GM21619 (cell line): ENCODE measurements at regions not wholly inside any gene's neighbourhood (a gene's known extent, or its start where the extent isn't known, plus 50 kb on each side); places are given as distances from the start of the nearest gene placed in this dataset.
"Not testable (repeated sequence)": the region's sequence is repeated elsewhere in the genome, so short reads cannot be mapped to it uniquely, and the experiment has no call there.

Source experiments
- ATAC-seq: cut with Tn5 transposase; IDR thresholded peaks from one replicate; pipeline ENCODE4 v1.9.1; 2021; ENCODE audit not compliant: unreplicated experiment

DNA sequence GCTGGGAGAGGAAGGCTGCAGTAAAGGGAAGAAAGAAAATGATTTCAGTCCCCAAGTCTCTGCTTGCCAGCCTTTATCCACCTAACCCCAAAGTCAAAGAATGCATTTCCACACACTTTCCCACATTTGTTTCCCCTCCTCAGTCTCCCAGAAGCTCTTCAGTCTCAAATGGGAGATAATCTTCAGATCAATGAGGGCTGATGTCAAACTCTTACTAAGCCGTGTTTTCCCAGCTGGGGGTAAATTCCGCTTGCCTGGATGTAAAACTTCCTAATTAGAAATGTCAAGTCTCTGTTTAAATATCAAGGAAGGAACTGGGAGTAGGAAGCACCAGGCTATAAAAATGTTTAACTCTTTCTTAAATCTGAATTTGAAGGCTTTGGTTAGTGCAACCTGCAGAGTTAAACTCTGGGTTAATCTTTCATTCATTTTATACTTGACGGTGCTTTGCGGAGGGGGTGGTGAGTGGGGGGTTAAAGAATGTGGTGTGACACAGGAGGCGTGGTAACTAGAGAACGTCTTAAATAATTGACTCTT, 601.4 kb upstream of the ACTRT1 start:
- no peak for ATAC-seq

- no peak for ATAC-seq
These were observed 598.1 kb upstream of the ACTRT1 start for GRCh38 chrX:128650326-128650725.

GRCh38 chrX:128634754-128635153, 582.6 kb upstream of the ACTRT1 start:
- ATAC-seq, result no peak

DNA sequence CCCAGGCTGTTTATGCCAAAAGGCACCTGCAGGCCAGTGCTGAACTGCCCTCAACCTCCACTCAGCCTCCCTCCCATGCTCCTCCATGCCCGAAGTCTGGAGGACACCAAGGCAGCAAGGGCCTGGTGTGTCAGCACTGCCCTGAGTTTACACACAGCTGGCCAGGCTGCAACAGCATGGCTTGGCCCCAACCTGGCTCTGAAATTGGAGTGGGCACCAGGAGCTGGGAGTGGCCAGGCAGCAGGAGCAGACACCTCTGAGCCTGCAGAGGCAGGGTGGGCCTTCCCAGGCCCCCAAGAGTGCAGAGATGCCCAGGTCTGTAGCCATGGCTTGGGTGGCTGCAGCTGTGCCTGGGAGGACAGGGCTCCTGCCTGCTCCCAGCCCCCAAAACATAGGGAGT, 571.2 kb upstream of the ACTRT1 start:
- ATAC-seq, result no peak

DNA sequence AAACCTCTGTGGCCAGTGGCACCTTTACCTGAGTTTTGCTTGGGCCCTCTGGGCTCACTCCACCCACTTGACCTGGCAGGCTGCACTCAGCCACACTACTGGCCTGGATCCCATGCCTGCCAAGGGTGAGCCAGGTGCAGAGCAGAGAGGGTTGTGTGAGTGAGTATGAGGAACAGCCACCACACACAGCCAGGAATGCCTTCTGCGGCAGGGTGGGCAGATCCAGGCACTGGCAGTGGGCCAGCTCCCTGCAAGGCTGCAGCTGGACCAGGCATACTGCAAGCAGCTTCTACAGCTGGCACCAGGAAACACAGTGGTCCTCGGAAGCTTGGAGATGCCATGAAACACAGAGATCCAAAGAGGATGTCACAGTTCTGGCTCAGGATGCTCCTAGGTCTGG, 570.1 kb upstream of the ACTRT1 start:
- ATAC-seq, result no peak

GRCh38 chrX:128619490-128619889, 567.3 kb upstream of the ACTRT1 start:
- ATAC-seq, result no peak

- no peak for ATAC-seq
These were observed 564.7 kb upstream of the ACTRT1 start for GRCh38 chrX:128616933-128617332.

DNA sequence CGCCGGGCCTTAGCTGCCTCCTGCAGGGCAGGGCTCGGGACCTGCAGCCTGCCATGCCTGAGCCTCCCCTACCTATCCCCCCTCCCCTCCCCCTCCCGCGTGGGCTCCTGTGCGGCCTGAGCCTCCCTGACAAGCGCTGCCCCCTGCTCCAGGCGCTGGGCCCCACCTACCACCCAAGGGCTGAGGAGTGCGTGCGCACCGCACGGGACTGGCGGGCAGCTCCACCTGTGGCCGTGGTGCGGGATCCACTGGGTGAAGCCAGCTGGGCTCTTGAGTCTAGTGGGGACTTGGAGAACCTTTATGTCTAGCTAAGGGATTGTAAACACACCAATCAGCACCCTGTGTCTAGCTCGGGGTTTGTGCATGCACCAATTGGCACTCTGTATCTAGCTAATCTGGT, 554.6 kb upstream of the ACTRT1 start:
- not testable (repeated sequence) for ATAC-seq

- ATAC-seq, result not testable (repeated sequence)
These were observed 554.2 kb upstream of the ACTRT1 start for GRCh38 chrX:128606357-128606756.

DNA sequence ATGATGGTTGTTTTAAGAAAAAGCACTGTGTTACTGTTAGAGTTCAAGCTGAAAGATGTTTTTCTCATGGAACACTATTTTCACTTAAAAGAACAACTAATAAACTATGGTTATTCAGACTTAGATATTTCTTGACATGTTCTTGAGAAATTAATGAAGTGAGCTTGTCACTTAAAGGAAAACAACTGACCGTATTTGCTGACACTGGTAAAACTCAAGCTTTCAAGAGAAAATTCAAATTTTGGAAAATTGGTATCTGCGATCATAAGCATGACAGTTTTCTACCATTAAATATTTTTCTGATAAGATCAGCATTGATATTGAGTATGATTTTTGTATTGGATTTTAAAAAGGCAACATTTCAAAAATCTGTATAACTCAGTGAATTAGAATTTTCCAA, 549.5 kb upstream of the ACTRT1 start:
- ATAC-seq, result no peak

DNA sequence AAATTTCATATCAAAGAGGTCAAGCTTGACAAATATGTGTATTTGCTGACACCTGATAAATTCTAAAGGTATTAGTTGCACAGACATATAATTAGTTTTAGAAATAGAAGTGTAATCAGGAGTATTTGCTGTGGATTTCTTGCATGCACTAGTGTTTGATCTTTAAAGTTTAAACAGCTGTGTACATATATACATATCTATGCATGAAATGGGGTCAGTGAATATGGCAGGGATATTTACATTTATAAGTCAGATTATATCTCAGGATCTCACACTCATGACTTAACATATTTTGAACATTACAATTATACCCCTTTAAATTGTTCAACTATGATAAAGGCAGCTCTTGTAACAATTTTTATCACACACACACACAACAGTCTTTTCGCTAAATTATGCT, 547.4 kb upstream of the ACTRT1 start:
- ATAC-seq, result no peak

GRCh38 chrX:128582036-128582435, 529.8 kb upstream of the ACTRT1 start:
- ATAC-seq, result no peak

- ATAC-seq, result no peak
These were observed 529.4 kb upstream of the ACTRT1 start for GRCh38 chrX:128581615-128582014.

DNA sequence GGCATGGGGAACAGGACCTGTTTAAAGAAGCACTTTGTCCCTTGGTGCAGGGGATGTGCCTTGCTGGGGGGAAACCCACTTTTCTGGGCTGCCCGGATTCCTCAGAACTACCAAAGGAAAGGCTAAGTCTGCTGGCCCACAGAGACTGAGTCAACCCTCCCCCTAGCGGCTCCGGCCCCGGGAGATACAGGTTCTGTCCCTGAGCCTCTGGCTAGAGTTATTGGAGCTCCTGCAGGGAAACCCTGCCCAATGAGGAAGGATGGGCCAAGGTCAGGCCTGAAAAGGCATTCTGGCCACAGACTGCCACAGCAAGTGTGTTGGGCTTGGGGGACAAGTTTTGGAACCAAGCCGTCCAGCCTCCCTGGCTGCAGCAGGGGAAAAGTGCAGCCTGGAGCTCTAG, 490.9 kb upstream of the ACTRT1 start:
- ATAC-seq, result no peak

DNA sequence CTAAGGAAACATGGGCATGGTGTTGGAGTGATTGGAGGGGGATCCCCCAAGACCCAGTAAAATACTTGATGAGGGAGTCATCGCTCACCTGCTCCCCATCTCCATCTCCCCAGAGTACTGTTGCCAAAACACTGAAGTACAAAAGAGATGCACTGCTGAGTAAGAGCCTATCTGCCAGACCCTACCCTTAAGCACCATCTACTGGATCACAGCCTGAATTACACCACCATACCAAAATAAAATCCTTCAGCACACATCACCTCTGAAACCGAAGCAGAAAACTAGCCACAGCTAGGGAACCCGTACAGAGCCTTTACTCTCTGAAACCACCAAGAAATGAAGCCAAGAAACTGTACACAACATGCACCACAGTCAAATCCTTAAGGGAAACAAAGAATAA, 466.3 kb upstream of the ACTRT1 start:
- ATAC-seq, result no peak

DNA sequence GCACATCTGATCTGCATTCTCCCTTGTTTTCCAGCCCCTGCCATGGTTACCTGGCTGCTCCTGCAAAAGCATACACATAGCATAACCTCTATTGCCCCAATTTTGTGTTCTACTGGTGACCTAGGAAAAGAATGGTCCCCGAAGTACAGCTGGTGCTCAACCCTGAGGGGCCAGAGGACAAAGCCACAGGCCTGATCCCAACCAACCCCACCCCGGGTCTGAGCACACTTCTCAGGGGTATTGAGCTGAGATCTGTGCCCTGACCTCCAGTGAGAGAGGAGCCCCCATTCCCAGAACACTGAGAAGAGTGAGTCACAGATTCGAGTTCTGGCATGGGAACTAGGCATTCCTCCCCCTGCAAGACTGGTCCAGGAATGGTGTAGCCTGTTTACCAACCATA, 465.5 kb upstream of the ACTRT1 start:
- no peak for ATAC-seq

DNA sequence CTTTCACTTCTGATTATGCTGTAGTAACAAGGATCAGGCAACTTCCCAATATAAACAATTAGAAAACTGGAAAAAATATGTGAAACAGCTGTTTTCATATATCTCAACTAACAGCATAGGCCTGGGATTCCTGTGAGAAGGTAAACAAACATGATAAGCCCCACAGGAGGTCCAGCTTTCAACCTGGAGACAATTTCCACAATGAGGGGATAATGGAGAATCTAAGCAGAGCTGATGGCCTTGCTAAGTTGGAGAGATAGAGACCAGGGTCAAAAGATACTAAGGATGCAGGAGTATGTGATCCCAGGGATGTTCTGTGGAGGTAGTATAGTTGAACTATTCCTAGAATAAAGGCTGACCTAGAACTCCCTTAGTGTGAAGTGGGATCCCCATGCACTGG, 452.3 kb upstream of the ACTRT1 start:
- no peak for ATAC-seq

GRCh38 chrX:128464116-128464515, 411.9 kb upstream of the ACTRT1 start:
- no peak for ATAC-seq

DNA sequence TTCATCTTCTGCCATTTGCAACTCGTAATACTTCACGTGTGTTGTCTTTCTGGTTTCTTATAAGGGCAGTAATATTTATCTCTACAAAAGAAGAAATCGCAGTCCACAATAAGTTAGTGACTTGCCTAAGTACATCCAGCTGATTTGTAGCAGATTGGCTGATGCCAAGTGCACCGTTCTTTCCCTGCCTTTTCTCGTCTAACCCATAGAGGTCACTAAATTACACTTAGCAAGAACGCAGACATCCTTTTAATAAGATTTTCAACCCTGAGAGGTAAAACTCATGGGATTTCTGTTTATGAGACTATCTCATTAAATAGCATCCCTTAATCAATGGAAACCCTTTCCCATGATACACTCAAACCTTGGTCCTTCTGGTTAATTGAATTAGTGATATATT, 408.6 kb upstream of the ACTRT1 start:
- no peak for ATAC-seq

GRCh38 chrX:128458888-128459287, 406.7 kb upstream of the ACTRT1 start:
- no peak for ATAC-seq

DNA sequence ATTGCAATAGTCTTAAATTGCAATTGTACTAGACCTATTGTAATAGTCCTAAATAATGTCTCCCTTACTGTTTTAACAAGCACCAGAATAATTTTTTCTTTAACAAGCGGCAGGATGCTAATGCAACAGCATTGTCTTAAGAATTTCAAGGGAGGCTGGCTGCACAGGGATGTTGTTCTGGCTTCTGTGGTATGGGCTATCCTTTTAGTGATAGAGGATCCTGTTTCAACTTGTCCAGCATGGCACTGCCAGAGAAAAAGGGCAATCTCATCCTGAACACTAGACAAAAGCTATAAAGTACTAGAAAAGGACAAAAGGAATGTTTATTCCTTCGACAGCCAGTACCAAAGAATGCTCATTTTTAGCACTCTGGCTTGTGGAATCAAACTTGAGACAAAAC, 405.5 kb upstream of the ACTRT1 start:
- no peak for ATAC-seq

DNA sequence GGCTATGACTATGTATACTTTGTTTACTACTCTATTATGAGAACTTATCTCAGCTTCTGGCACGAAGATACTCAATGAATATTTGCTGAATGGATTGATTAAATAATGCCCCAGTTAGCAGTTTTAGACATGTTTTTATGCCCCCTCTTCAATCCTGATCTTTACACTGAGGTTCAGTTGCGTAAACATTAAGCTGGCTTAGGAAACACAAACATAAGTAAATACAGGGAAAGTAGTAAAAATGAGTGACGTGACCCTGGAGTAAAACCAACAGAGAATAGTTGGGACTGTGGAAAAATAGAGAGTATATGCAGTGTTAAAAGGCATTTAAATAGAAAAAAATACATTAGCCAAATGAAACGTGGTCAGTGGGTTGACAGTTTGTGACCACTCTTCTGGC, 387.0 kb upstream of the ACTRT1 start:
- no peak for ATAC-seq

- ATAC-seq, result no peak
These were observed 385.9 kb upstream of the ACTRT1 start for GRCh38 chrX:128438082-128438481.
